K562 (cell line): ENCODE measurements at regions not wholly inside any gene's neighbourhood (a gene's known extent, or its start where the extent isn't known, plus 50 kb on each side); places are given as distances from the start of the nearest gene placed in this dataset.

Experiments
- CREB1 ChIP-seq, 2 experiments: sonication (generic) in 1 of 2; formaldehyde crosslinking in 1 of 2; IDR thresholded peaks; 2 replicates each; pipeline versions ENCODE4 v1.6.1 to v1.8.0; 2012 to 2022; ENCODE audit warnings: inconsistent platforms in 1 of 2, mild to moderate bottlenecking in 1 of 2, missing genetic modification reagents in 1 of 2, moderate library complexity in 1 of 2
- CTBP1 ChIP-seq: fragments of 450-650 bp; IDR thresholded peaks from 2 replicates; pipeline ENCODE4 v1.6.1; 2016; ENCODE audit warnings: borderline replicate concordance
- HDAC6 ChIP-seq: IDR thresholded peaks from 2 replicates; pipeline ENCODE4 v1.6.1; 2012; ENCODE audit warnings: low read depth, mild to moderate bottlenecking, control low read depth, inconsistent platforms, low read length, moderate library complexity
- RBFOX2 ChIP-seq: fragments of 200-400 bp; formaldehyde crosslinking; IDR thresholded peaks from 2 replicates; pipeline ENCODE4 v1.6.1; 2017; ENCODE audit warnings: low read depth, mild to moderate bottlenecking, low read length, moderate library complexity
- SMARCB1 ChIP-seq: IDR thresholded peaks from 2 replicates; pipeline ENCODE4 v1.6.1; 2011; ENCODE audit warnings: improper control_type of control experiment, low read depth; ENCODE audit not compliant: insufficient read length
- ZBTB7A ChIP-seq: IDR thresholded peaks from 2 replicates; pipeline ENCODE4 v1.6.1; 2011; ENCODE audit warnings: low read depth, mild to moderate bottlenecking, low read length, moderate library complexity, borderline replicate concordance; ENCODE audit not compliant: control insufficient read depth
- ZNF121 ChIP-seq: sonication (generic); formaldehyde crosslinking; conservative IDR thresholded peaks from 2 replicates; pipeline ENCODE4 v1.8.0; 2022; ENCODE audit warnings: missing genetic modification reagents
- ZNF24 ChIP-seq: fragments of 450-650 bp; IDR thresholded peaks from 2 replicates; pipeline ENCODE4 v1.6.1; 2016

DNA sequence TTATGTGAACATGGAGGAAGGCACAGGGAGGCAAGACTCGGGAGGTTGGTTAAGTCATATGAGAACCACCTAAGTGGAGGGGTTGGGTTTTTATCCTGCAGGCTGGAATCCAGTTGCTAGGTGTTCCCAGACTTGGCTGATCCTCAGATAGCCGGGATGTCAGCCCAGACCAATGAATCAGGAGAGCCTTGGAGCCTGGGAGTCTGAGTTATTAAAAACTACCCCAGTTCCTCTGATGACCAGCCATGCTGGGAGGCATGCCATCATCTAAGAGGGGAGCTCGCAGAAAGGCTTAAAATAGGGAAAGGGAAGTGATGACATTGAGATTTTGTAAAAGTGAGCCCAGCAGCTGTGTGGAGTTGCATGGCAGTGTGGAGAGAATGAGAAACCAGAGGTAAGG, 238.1 kb downstream of the ZNF248 start:
- TF ChIP-seq CTBP1 (no peak), RBFOX2 (no peak), ZNF121 (CRISPR knock-in tag) (no peak), ZNF24 (no peak), CREB1 (IDR thresholded peaks at IDR 0.05) (no peak), CREB1 (CRISPR knock-in tag; IDR thresholded peaks at IDR 0.05) (no peak), HDAC6 (no peak), SMARCB1 (no peak), ZBTB7A (no peak)
